ENCODE measurements at regions not wholly inside any gene's neighbourhood (a gene's known extent, or its start where the extent isn't known, plus 50 kb on each side); places are given as distances from the start of the nearest gene placed in this dataset.

GRCh38 chr15:47552978-47553608 lies 164.2 kb upstream of the SEMA6D start:
- no peak for DNase-seq (ENCODE audit: low read depth, low spot score)

GRCh38 chr15:47553947-47554346 lies 163.4 kb upstream of the SEMA6D start:
- DNase-seq (ENCODE audit: low read depth, low spot score), result no peak

GRCh38 chr15:47561102-47561501 lies 156.2 kb upstream of the SEMA6D start:
- no peak for DNase-seq (ENCODE audit: low read depth, low spot score)

GRCh38 chr15:47565949-47566348 lies 151.4 kb upstream of the SEMA6D start:
- DNase-seq (ENCODE audit: low read depth, low spot score), result no peak

GRCh38 chr15:47566610-47567009 lies 150.7 kb upstream of the SEMA6D start:
- DNase-seq (ENCODE audit: low read depth, low spot score), result no peak

GRCh38 chr15:47568030-47568429 lies 149.3 kb upstream of the SEMA6D start:
- DNase-seq (ENCODE audit: low read depth, low spot score), result no peak

- DNase-seq (ENCODE audit: low read depth, low spot score), result no peak
Measured at GRCh38 chr15:47570044-47570443, 147.3 kb upstream of the SEMA6D start.

- no peak for DNase-seq (ENCODE audit: low read depth, low spot score)
Measured at GRCh38 chr15:47570451-47570850, 146.9 kb upstream of the SEMA6D start.

GRCh38 chr15:47570881-47571640 lies 146.2 kb upstream of the SEMA6D start:
- DNase-seq (ENCODE audit: low read depth, low spot score), result no peak

GRCh38 chr15:47573673-47574072 lies 143.6 kb upstream of the SEMA6D start:
- DNase-seq (ENCODE audit: low read depth, low spot score), result no peak

- no peak for DNase-seq (ENCODE audit: low read depth, low spot score)
Measured at GRCh38 chr15:47577000-47577399, 140.3 kb upstream of the SEMA6D start.

- DNase-seq (ENCODE audit: low read depth, low spot score), result no peak
Measured at GRCh38 chr15:47577461-47577860, 139.8 kb upstream of the SEMA6D start.

GRCh38 chr15:47582233-47582632 lies 135.1 kb upstream of the SEMA6D start:
- DNase-seq (ENCODE audit: low read depth, low spot score), result no peak

GRCh38 chr15:47584316-47584715 lies 133.0 kb upstream of the SEMA6D start:
- DNase-seq (ENCODE audit: low read depth, low spot score), result no peak

GRCh38 chr15:47586653-47587224 lies 130.6 kb upstream of the SEMA6D start:
- no peak for DNase-seq (ENCODE audit: low read depth, low spot score)

GRCh38 chr15:47587940-47588802 lies 129.1 kb upstream of the SEMA6D start:
- DNase-seq (ENCODE audit: low read depth, low spot score), result no peak

GRCh38 chr15:47588958-47589357 lies 128.3 kb upstream of the SEMA6D start:
- DNase-seq (ENCODE audit: low read depth, low spot score), result no peak

- DNase-seq (ENCODE audit: low read depth, low spot score), result no peak
Measured at GRCh38 chr15:47598996-47599395, 118.3 kb upstream of the SEMA6D start.

GRCh38 chr15:47599806-47600205 lies 117.5 kb upstream of the SEMA6D start:
- no peak for DNase-seq (ENCODE audit: low read depth, low spot score)

- DNase-seq (ENCODE audit: low read depth, low spot score), result no peak
Measured at GRCh38 chr15:47602121-47602520, 115.2 kb upstream of the SEMA6D start.

- DNase-seq (ENCODE audit: low read depth, low spot score), result no peak
Measured at GRCh38 chr15:47603026-47603425, 114.3 kb upstream of the SEMA6D start.

- no peak for DNase-seq (ENCODE audit: low read depth, low spot score)
Measured at GRCh38 chr15:47607695-47608094, 109.6 kb upstream of the SEMA6D start.
